Dendritic cell treated with granulocyte-macrophage colony-stimulating factor and Interleukin-4, amounts not matched to agents 40 ng/mL and 50 ng/mL, for 4 days (primary cell): ENCODE measurements at regions not wholly inside any gene's neighbourhood (a gene's known extent, or its start where the extent isn't known, plus 50 kb on each side); places are given as distances from the start of the nearest gene placed in this dataset.

ENCODE experiments used
- H3K27ac Mint-ChIP-seq: one replicate; pipeline ENCODE4 v1.8.0; 2022; ENCODE audit warnings: mild to moderate bottlenecking, mixed read lengths
- H3K27me3 Mint-ChIP-seq: one replicate; pipeline ENCODE4 v1.8.0; 2022; ENCODE audit warnings: mild to moderate bottlenecking, mixed read lengths
- H3K36me3 Mint-ChIP-seq: one replicate; pipeline ENCODE4 v1.8.0; 2022; ENCODE audit warnings: low read depth, mixed read lengths
- H3K4me1 Mint-ChIP-seq: one replicate; pipeline ENCODE4 v1.8.0; 2022; ENCODE audit warnings: low read depth, mixed read lengths
- H3K4me3 Mint-ChIP-seq: one replicate; pipeline ENCODE4 v1.8.0; 2022; ENCODE audit warnings: mild to moderate bottlenecking, moderate library complexity, mixed read lengths
- H3K9me3 Mint-ChIP-seq: one replicate; pipeline ENCODE4 v1.8.0; 2022; ENCODE audit warnings: mixed read lengths
- intact Hi-C: fragments of 100-400 bp; cut with micrococcal nuclease; formaldehyde crosslinking; loops from one replicate; pipeline ENCODE4 v1.15.0; 2022

- peaks cover 12% of the 10 kb centered on the region for H3K27me3 Mint-ChIP-seq
- no peak overlapping the region for H3K27ac Mint-ChIP-seq
- no peak overlapping the region for H3K4me3 Mint-ChIP-seq
- H3K9me3 Mint-ChIP-seq, result peaks cover 17% of the 10 kb centered on the region
- no peaks in the 10 kb centered on the region for H3K36me3 Mint-ChIP-seq
- intact Hi-C loops, result no loop called here
- no peaks in the 10 kb centered on the region for H3K4me1 Mint-ChIP-seq
Observed at GRCh38 chr19:13574933-13575332, 68.7 kb upstream of the CACNA1A start.

- H3K27me3 Mint-ChIP-seq, result peaks cover 12% of the 10 kb centered on the region
- intact Hi-C loops, result no loop called here
Observed at GRCh38 chr19:13573056-13573667, 66.9 kb upstream of the CACNA1A start.

GRCh38 chr19:13561461-13561860 lies 55.2 kb upstream of the CACNA1A start:
- no peaks in the 10 kb centered on the region for H3K36me3 Mint-ChIP-seq
- peaks cover 9% of the 10 kb centered on the region for H3K4me1 Mint-ChIP-seq
- peaks cover 6% of the 10 kb centered on the region for H3K9me3 Mint-ChIP-seq
- intact Hi-C loops, result no loop called here
- H3K27ac Mint-ChIP-seq, result no peak overlapping the region
- H3K4me3 Mint-ChIP-seq, result no peak overlapping the region
- H3K27me3 Mint-ChIP-seq, result peaks cover 10% of the 10 kb centered on the region

More at GRCh38 chr19:13573056-13573667, 66.9 kb upstream of the CACNA1A start:
- Mint-ChIP-seq H3K36me3 (no peaks in the 10 kb centered on the region), H3K4me3 (no peak overlapping the region), H3K9me3 (peaks cover 17% of the 10 kb centered on the region), H3K27ac (no peak overlapping the region), H3K4me1 (no peaks in the 10 kb centered on the region)

- Mint-ChIP-seq H3K4me1 (peaks cover 9% of the 10 kb centered on the region), H3K9me3 (peaks cover 6% of the 10 kb centered on the region), H3K27ac (no peak overlapping the region), H3K36me3 (no peaks in the 10 kb centered on the region), H3K4me3 (no peak overlapping the region), H3K27me3 (peaks cover 11% of the 10 kb centered on the region)
- intact Hi-C loops, result no loop called here
Observed at GRCh38 chr19:13557756-13558398, 51.6 kb upstream of the CACNA1A start.

GRCh38 chr19:13556552-13556951 lies 50.3 kb upstream of the CACNA1A start:
- peaks cover 14% of the 10 kb centered on the region for H3K27me3 Mint-ChIP-seq
- H3K9me3 Mint-ChIP-seq, result peaks cover 6% of the 10 kb centered on the region
- intact Hi-C loops, result no loop called here
- H3K4me1 Mint-ChIP-seq, result peaks cover 9% of the 10 kb centered on the region
- no peak overlapping the region for H3K27ac Mint-ChIP-seq
- H3K4me3 Mint-ChIP-seq, result no peak overlapping the region
- no peaks in the 10 kb centered on the region for H3K36me3 Mint-ChIP-seq
